ENCODE measurements at regions not wholly inside any gene's neighbourhood (a gene's known extent, or its start where the extent isn't known, plus 50 kb on each side); places are given as distances from the start of the nearest gene placed in this dataset.

DNA sequence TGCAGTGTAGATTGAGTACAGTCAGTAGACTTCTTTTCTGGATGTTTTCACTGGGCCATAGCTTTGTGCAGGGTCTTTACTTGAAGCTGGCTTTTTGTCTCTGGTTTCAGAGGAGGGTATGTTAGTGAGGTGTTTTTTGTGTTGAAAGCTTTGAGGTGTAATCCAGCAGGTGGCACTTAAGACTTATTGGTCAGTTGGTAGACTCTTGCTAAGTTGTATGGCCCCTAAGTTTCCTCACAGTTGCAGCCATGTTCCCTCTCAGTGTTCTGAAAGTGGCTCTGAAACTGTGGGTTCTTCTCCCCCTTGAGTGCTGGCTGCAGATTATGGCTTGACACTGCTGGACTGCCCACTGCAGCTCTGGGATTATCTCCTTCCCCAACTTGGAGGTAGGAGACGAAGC lies 55.7 kb upstream of the SLC44A1 start:
- H3K4me3 ChIP-seq (replicated peaks; ENCODE audit: low read depth, low read length), result no peak overlapping the region
- DNase-seq (ENCODE audit: low read depth), result no peak
- TF ChIP-seq, protein P1, sequence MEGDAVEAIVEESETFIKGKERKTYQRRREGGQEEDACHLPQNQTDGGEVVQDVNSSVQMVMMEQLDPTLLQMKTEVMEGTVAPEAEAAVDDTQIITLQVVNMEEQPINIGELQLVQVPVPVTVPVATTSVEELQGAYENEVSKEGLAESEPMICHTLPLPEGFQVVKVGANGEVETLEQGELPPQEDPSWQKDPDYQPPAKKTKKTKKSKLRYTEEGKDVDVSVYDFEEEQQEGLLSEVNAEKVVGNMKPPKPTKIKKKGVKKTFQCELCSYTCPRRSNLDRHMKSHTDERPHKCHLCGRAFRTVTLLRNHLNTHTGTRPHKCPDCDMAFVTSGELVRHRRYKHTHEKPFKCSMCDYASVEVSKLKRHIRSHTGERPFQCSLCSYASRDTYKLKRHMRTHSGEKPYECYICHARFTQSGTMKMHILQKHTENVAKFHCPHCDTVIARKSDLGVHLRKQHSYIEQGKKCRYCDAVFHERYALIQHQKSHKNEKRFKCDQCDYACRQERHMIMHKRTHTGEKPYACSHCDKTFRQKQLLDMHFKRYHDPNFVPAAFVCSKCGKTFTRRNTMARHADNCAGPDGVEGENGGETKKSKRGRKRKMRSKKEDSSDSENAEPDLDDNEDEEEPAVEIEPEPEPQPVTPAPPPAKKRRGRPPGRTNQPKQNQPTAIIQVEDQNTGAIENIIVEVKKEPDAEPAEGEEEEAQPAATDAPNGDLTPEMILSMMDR (IDR thresholded peaks at IDR 0.05; ENCODE audit: low read length, missing control alignments), result no peak

DNA sequence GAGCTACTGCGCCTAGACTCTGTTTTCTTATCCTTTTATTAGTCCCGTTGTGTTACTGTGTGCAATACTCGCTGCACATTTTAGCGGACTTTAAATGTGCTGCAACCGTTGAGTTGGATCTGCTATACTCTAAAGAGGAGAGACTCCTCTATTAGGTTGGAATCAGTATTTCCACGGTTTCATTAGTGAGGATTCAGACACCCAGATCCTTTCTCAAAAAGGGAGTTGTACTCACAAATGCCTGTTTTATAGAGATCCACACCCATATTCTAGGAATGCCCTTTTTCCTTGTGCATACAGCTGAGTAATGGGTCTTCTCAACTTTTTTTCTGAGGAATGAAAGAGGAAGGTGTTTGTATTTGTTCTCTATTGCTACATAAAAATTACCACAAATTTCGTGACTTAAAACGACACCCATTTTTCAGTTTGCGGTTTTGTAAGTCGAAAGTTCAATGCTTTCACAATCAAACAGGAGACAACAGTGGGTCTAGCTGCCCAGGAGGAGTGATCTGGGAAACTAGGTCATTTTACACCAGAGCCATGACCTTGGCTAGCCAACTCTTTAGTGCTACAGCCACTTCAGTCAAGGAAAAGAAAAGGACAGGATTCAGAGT lies 52.8 kb upstream of the SLC44A1 start:
- TF ChIP-seq, protein P1 (IDR thresholded peaks at IDR 0.05; ENCODE audit: low read length, missing control alignments), result no peak
- DNase-seq (ENCODE audit: low read depth), result no peak
- no peak overlapping the region for H3K4me3 ChIP-seq (replicated peaks; ENCODE audit: low read depth, low read length)

DNA sequence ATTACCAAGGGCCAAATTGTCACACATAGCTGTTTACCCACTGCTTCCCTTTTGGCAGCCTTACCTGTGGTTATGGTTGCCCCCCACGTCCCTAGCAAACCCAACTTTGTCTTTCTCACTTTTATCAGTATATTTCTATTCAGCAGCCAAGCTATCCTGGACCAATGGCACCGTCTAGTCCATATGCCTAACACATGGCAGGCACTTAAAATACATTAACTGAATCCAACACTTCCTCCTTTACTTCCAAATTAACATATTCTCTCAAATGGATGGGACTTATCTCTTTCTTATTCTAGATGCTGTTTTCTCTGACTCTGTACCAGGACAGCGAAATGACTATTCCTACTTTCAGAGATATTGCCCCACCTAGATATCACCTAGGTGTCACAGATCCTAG lies 50.9 kb upstream of the SLC44A1 start:
- DNase-seq (ENCODE audit: low read depth), result no peak
- TF ChIP-seq, protein P1 (IDR thresholded peaks at IDR 0.05; ENCODE audit: low read length, missing control alignments), result no peak

DNA sequence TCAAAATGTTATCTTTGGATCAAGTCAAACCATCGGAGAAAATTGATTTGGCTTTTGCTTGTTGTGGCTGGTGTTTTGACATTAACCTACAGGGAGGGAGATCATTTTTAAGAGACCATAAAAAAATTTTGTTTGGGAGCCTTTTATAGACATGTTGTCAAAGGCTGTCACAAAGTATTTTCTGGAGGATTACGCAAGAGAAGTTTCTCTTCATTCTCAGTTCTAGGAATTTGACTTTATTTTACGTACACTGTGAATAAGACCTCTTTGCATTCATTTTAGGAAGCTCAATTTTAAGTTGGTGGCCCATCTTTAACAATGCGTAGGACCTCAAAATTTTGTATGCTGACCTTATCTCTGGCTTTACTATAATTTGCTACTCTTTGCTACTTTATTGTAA lies 50.2 kb upstream of the SLC44A1 start:
- DNase-seq (ENCODE audit: low read depth), result no peak
- TF ChIP-seq, protein P1 (IDR thresholded peaks at IDR 0.05; ENCODE audit: low read length, missing control alignments), result no peak
- no peak overlapping the region for H3K4me3 ChIP-seq (replicated peaks; ENCODE audit: low read depth, low read length)

More for the DNA sequence above, 50.9 kb upstream of the SLC44A1 start:
- no peak overlapping the region for H3K4me3 ChIP-seq (replicated peaks; ENCODE audit: low read depth, low read length)
